B cell (primary cell): ENCODE measurements at regions not wholly inside any gene's neighbourhood (a gene's known extent, or its start where the extent isn't known, plus 50 kb on each side); places are given as distances from the start of the nearest gene placed in this dataset.

ENCODE experiments used
- ATAC-seq: fragments of 200-7000 bp; cut with Tn5 transposase; one replicate; pipeline ENCODE4 v1.10.0; 2021; ENCODE audit warnings: low read depth, mild to moderate bottlenecking, moderate number of reproducible peaks, moderate library complexity
- CTCF ChIA-PET: fragments of 350-600 bp; sonication (Branson Sonifier 250); formaldehyde crosslinking; loops from one replicate; lab custom pipeline; 2021; ENCODE audit warnings: antibody characterized with exemption, inconsistent platforms; lab: Charles Lee
- POLR2A ChIA-PET: fragments of 350-600 bp; sonication (Branson Sonifier 250); formaldehyde crosslinking; loops from one replicate; lab custom pipeline; 2021; ENCODE audit warnings: antibody characterized with exemption; lab: Charles Lee
- DNase-seq: peaks from one replicate; pipeline ENCODE4 v3.0.0; 2013
- H2AFZ ChIP-seq: 2 replicates; pipeline ENCODE4 v1.6.1; 2012; ENCODE audit warnings: mild to moderate bottlenecking, low read depth, low read length; ENCODE audit not compliant: insufficient read depth, poor library complexity, severe bottlenecking
- H3K27ac ChIP-seq, 2 donors: 1 replicate in 1 of 2; 2 replicates in 1 of 2; pipeline ENCODE4 v1.5.1; 2012 to 2013; ENCODE audit warnings: low read length in 2 of 2, mild to moderate bottlenecking in 2 of 2, moderate library complexity in 1 of 2
- H3K27me3 ChIP-seq, 4 experiments: fragments of 200-600 bp in 1 of 4; sonication (generic) in 1 of 4; replicated peaks in 1 of 4; 1 replicate in 2 of 4; 2 replicates in 2 of 4; pipeline versions ENCODE4 v1.6.1 to v1.7.0; 2013 to 2016; ENCODE audit warnings: low read length in 3 of 4, mild to moderate bottlenecking in 2 of 4, mixed read lengths in 1 of 4, moderate library complexity in 1 of 4; ENCODE audit not compliant: insufficient read depth in 4 of 4, control insufficient read depth in 3 of 4; ENCODE audit errors: control extremely low read depth in 1 of 4
- H3K36me3 ChIP-seq, 2 experiments: replicated peaks in 1 of 2; 1 replicate in 1 of 2; 2 replicates in 1 of 2; pipeline versions ENCODE4 v1.6.1 to v1.7.1; 2013; ENCODE audit warnings: low read length in 1 of 2; ENCODE audit not compliant: insufficient read depth in 2 of 2, control insufficient read depth in 1 of 2; ENCODE audit errors: control extremely low read depth in 1 of 2, extremely low read depth in 1 of 2
- H3K4me1 ChIP-seq, 2 donors: fragments of 200-600 bp in 1 of 2; sonication (generic) in 1 of 2; 1 replicate in 1 of 2; 2 replicates in 1 of 2; pipeline versions ENCODE4 v1.5.1 to v1.6.1; 2013 to 2017; ENCODE audit warnings: low read length in 2 of 2; ENCODE audit not compliant: control insufficient read depth in 2 of 2, insufficient read depth in 2 of 2
- H3K4me2 ChIP-seq: replicated peaks from 2 replicates; pipeline ENCODE3; 2012; ENCODE audit warnings: mild to moderate bottlenecking, low read depth, low read length; ENCODE audit not compliant: poor library complexity, severe bottlenecking
- H3K4me3 ChIP-seq, 5 experiments: fragments of 200-600 bp in 1 of 5; sonication (generic) in 1 of 5; 1 replicate in 3 of 5; 2 replicates in 2 of 5; pipeline versions ENCODE4 v1.5.1 to v1.7.0; 2011 to 2016; ENCODE audit warnings: low read length in 4 of 5, mild to moderate bottlenecking in 4 of 5, low read depth in 2 of 5, control low read depth in 1 of 5, moderate library complexity in 1 of 5; ENCODE audit not compliant: insufficient read depth in 1 of 5; ENCODE audit errors: control extremely low read depth in 1 of 5, extremely low read depth in 1 of 5
- H3K79me2 ChIP-seq: fragments of 200-600 bp; sonication (generic); one replicate; pipeline ENCODE4 v1.6.0; 2016; ENCODE audit warnings: low read length; ENCODE audit not compliant: control insufficient read depth, insufficient read depth
- H3K9ac ChIP-seq: fragments of 200-600 bp; sonication (generic); 2 replicates; pipeline ENCODE4 v1.6.1; 2017; ENCODE audit warnings: mild to moderate bottlenecking, low read length, moderate library complexity
- H3K9me3 ChIP-seq, 3 donors: one replicate each; pipeline versions ENCODE4 v1.6.1 to v1.7.1; 2013; ENCODE audit warnings: low read length in 2 of 3; ENCODE audit not compliant: control insufficient read depth in 2 of 3, insufficient read depth in 1 of 3; ENCODE audit errors: control extremely low read depth in 1 of 3
- H4K20me1 ChIP-seq: 2 replicates; pipeline ENCODE4 v1.6.0; 2012; ENCODE audit warnings: mild to moderate bottlenecking, low read length; ENCODE audit not compliant: insufficient read depth, control insufficient read depth, poor library complexity, severe bottlenecking
- H3K27ac Mint-ChIP-seq: one replicate; pipeline ENCODE4 v1.8.0; 2021; ENCODE audit warnings: mixed read lengths
- H3K27me3 Mint-ChIP-seq: one replicate; pipeline ENCODE4 v1.8.0; 2021; ENCODE audit warnings: mixed read lengths
- H3K4me1 Mint-ChIP-seq: one replicate; pipeline ENCODE4 v1.8.0; 2021; ENCODE audit warnings: mixed read lengths
- H3K4me3 Mint-ChIP-seq: one replicate; pipeline ENCODE4 v1.8.0; 2021; ENCODE audit warnings: mixed read lengths
- H3K9me3 Mint-ChIP-seq: one replicate; pipeline ENCODE4 v1.8.0; 2022; ENCODE audit warnings: mixed read lengths; ENCODE audit not compliant: insufficient read depth
- EZH2 ChIP-seq: IDR thresholded peaks from 2 replicates; pipeline ENCODE4 v1.6.1; 2012; ENCODE audit warnings: borderline replicate concordance, low read depth, mild to moderate bottlenecking, moderate library complexity, low read length; ENCODE audit not compliant: insufficient read depth, poor library complexity, severe bottlenecking
- WGBS: methylation state at CpG from one replicate; pipeline ENCODE4 v1.1.5; 2013; ENCODE audit warnings: missing lambda C conversion rate; ENCODE audit not compliant: insufficient coverage; 5-methylcytosine and 5-hydroxymethylcytosine counted together
- intact Hi-C: fragments of 100-400 bp; cut with micrococcal nuclease; formaldehyde crosslinking; loops from one replicate; pipeline ENCODE4 v1.10.0; 2022
- TF ChIP-seq, protein P1 (sequence below): fragments of 200-600 bp; IDR thresholded peaks from one replicate; pipeline ENCODE4 v1.8.0; 2022; ENCODE audit warnings: antibody characterized with exemption, mild to moderate bottlenecking

DNA sequence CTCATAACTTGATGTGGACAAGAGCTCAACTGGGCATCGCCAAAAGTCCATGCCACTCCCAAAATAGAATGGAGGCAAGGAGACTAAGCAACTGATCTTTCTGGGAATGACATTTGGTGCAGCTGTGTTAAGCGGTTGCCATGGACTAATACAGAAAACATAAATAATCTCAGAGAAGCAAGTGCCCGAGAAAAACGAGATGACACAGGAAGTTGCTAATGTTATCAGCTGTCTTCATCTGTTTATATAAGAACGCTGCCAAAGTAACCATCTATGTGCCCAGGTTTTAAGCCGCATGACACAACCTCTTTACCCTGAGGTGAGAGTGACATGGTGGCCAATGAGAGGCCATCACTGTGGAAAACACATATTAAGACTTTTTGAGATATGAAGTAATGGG lies 54.9 kb upstream of the SACS start:
- Mint-ChIP-seq H3K4me1 (no peaks in the 10 kb centered on the region), H3K4me3 (no peak overlapping the region), H3K27ac (no peak overlapping the region), H3K27me3 (peaks cover 23% of the 10 kb centered on the region), H3K9me3 (no peaks in the 10 kb centered on the region)
- H3K27me3 ChIP-seq: peaks cover 0 to 6% (median 0%) of the 10 kb centered on the region in 4 experiments
- no peaks in the 10 kb centered on the region for H3K79me2 ChIP-seq
- no peak for TF ChIP-seq EZH2
- TF ChIP-seq, protein P1, sequence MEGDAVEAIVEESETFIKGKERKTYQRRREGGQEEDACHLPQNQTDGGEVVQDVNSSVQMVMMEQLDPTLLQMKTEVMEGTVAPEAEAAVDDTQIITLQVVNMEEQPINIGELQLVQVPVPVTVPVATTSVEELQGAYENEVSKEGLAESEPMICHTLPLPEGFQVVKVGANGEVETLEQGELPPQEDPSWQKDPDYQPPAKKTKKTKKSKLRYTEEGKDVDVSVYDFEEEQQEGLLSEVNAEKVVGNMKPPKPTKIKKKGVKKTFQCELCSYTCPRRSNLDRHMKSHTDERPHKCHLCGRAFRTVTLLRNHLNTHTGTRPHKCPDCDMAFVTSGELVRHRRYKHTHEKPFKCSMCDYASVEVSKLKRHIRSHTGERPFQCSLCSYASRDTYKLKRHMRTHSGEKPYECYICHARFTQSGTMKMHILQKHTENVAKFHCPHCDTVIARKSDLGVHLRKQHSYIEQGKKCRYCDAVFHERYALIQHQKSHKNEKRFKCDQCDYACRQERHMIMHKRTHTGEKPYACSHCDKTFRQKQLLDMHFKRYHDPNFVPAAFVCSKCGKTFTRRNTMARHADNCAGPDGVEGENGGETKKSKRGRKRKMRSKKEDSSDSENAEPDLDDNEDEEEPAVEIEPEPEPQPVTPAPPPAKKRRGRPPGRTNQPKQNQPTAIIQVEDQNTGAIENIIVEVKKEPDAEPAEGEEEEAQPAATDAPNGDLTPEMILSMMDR: no peak
- no peak overlapping the region for H2AFZ ChIP-seq
- no peaks in the 10 kb centered on the region for H4K20me1 ChIP-seq
- no peaks in the 10 kb centered on the region for H3K36me3 ChIP-seq
- no peaks in the 10 kb centered on the region for H3K9me3 ChIP-seq
- ATAC-seq (no peak), DNase-seq (no peak)
- no peak overlapping the region for H3K9ac ChIP-seq
- POLR2A ChIA-PET: no interaction called here
- no peak overlapping the region for H3K27ac ChIP-seq
- 75% methylated on average over 3 of the region's 6 CpGs for WGBS
- no peak overlapping the region for H3K4me3 ChIP-seq
- CTCF ChIA-PET: no interaction called here
- intact Hi-C loops: no loop called here
- H3K4me1 ChIP-seq: no peaks in the 10 kb centered on the region
- H3K4me2 ChIP-seq: no peak overlapping the region

DNA sequence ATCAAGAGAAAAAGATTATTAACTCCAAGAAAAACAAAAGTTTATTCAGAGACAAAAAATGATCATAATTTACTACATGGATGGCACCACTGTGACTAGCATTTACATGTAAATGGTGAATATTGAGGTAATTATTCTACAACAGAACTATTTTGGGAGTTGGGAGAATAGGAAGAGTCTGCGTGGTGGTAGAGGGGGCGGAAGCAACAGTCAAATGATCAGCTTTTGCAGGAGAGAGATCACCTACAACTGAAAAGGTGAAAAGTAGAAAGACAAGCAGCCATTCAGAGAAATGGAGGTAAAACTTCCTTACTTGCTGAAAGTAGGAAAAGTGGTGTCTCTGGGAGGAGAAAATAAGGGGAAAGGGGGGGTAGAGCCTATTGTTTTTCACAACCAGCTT lies 62.8 kb upstream of the SACS start:
- TF ChIP-seq, protein P1: no peak
- no peak for TF ChIP-seq EZH2

More for the DNA sequence above, 62.8 kb upstream of the SACS start:
- no peaks in the 10 kb centered on the region for H4K20me1 ChIP-seq
- peaks cover 0 to 6% (median 1%) of the 10 kb centered on the region in 4 experiments for H3K27me3 ChIP-seq
- H3K9ac ChIP-seq: no peak overlapping the region
- DNase-seq (no peak), ATAC-seq (no peak)
- no peaks in the 10 kb centered on the region for H3K9me3 ChIP-seq
- H3K4me2 ChIP-seq: no peak overlapping the region
- H2AFZ ChIP-seq: no peak overlapping the region
- H3K4me1 ChIP-seq: no peaks in the 10 kb centered on the region
- H3K4me3 ChIP-seq: no peak overlapping the region
- Mint-ChIP-seq H3K9me3 (no peaks in the 10 kb centered on the region), H3K4me3 (no peak overlapping the region), H3K4me1 (no peaks in the 10 kb centered on the region), H3K27me3 (peaks cover 19% of the 10 kb centered on the region), H3K27ac (no peak overlapping the region)
- ChIA-PET POLR2A (interaction anchor here (0.6 kb wide), 1 partner anchor 83 kb away, joined by 12 read pairs; no protein-coding TSS in a partner anchor), CTCF (no interaction called here)
- WGBS: 100% methylated on average over 1 of the region's 2 CpGs
- no peak overlapping the region for H3K27ac ChIP-seq
- H3K79me2 ChIP-seq: no peaks in the 10 kb centered on the region
- H3K36me3 ChIP-seq: no peaks in the 10 kb centered on the region
- intact Hi-C loops: no loop called here
